GM19239 (cell line): ENCODE measurements at regions not wholly inside any gene's neighbourhood (a gene's known extent, or its start where the extent isn't known, plus 50 kb on each side); places are given as distances from the start of the nearest gene placed in this dataset.

ENCODE experiments used
- DNase-seq: peaks from one replicate; pipeline ENCODE4 v3.0.0; 2011; ENCODE audit warnings: low spot score; ENCODE audit not compliant: insufficient read length
- FAIRE-seq: peaks from 2 replicates; lab custom pipeline; 2011; peaks lifted over from hg19 to GRCh38; lab: Jason Lieb, UNC

DNA sequence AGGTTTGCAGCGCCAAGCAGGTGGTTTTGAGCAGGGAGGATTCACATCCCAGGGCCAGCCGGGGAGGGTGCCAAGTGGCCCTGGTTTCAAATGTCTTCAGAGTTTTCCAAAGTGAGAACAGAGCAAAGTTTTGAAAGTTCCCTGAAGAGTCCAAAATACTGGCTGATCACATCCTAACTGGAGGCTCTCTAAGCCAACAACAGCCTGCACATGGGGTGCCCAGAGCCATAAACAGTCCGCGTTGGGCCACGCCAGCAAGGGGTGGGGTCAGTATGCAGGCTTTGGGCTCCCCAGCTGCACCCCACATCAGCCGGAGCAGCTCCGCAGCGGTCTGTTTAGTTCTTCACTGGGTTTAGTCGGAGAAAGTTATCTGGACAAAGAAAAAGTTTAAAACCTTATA lies 150.9 kb downstream of the C16orf95 start:
- DNase-seq (no peak), FAIRE-seq (no peak)

DNA sequence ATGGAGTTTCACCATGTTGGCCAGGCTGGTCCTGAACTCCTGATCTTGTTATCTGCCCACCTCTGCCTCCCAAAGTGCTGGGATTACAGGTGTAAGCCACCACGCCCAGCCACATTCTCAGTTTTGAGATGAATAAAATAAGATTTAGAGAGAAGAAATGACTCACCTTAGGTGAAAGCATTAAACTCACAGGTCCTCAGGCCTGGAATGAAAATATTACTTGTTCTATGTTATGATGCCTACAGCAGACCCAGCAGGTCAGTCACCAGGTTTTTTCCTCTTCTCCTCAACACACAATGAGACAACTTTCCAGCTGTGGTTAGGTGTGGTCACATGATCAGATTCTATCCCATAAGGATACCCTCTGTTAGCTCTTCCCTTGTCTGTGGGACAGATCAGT lies 150.3 kb downstream of the C16orf95 start:
- no peak for FAIRE-seq
- DNase-seq, result no peak

DNA sequence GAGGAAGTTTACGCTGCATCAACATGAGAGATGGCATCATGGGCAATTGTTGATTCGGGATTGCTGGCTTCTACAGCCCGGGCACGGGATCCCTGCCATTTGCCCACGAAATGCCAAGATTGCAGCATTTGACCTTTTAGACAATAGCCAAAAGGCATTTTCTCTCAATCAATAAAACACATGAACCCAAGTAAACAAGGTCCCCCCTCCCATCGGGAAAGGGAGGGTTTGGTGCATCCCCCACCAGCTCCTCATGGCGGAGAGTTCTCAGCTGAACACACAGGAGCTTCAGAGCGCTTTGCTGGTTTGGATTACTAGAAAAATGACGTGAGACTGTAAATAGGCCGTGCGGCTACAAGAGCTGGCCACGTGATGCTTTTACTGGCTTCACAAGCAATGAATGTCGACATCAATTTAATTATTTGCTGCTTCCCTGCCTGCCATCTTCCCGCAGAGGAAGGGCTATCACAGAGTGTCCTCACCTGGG lies 147.6 kb downstream of the C16orf95 start:
- FAIRE-seq, result no peak
- no peak for DNase-seq

DNA sequence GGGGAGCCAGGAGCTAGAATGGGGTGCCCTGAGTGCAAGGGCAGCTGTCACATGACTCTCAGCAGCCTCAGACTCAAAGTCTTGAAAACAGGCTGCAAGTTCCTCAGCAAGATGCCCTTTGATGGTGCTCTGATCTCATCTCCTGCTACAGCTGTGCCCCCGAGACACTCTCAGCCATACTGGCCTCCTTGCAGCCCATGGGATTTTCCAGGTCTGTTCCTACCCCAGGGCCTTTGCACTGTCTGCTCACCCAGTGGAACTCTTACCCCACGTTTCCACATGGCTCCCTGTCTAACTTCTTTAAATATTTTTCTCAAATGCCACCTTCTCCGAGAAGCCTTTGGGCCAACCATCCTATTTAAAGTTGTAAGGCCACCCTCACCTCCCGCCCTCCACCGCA lies 146.9 kb downstream of the C16orf95 start:
- DNase-seq, result no peak
- no peak for FAIRE-seq

DNA sequence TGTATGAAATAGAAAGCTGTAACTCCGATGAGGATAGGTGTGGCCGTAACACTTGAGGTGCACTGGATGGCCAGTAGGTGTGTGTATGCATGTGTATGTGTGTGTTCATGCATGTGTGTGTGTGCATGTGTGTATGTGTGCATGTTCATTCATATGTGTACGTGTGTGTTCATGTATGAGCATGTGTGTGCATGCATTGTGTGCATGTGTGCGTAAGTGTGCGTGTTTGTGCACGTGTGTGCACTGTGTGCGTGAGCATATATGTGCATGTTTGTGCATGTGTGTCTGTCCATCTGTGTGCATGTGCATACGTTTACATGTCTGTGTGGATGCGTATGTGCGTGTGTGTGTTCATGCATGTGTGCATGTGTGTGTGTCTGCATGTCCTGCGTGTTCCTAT lies 145.5 kb downstream of the C16orf95 start:
- FAIRE-seq, result no peak
- no peak for DNase-seq

DNA sequence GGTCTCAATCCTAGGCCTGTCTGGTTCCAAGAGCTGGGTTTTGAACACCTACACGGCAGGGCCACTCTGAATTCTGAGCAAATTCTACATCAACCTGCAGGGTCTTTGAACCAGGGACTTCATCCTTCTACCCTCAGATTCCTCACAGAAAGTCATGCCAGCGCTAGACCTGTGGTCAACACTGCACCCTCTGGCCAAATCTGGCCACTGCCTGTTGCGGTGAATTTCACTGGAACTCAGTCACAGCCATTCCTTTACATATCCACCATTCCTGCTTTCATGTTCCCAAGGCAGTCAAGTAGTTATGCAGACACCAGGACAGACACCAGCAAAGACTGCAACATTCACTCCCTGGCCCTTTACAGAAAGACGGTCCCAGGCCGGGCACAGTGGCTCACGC lies 144.6 kb downstream of the C16orf95 start:
- FAIRE-seq (no peak), DNase-seq (no peak)

GRCh38 chr16:87173294-87173893 lies 143.8 kb downstream of the C16orf95 start:
- FAIRE-seq, result no peak
- DNase-seq, result no peak

DNA sequence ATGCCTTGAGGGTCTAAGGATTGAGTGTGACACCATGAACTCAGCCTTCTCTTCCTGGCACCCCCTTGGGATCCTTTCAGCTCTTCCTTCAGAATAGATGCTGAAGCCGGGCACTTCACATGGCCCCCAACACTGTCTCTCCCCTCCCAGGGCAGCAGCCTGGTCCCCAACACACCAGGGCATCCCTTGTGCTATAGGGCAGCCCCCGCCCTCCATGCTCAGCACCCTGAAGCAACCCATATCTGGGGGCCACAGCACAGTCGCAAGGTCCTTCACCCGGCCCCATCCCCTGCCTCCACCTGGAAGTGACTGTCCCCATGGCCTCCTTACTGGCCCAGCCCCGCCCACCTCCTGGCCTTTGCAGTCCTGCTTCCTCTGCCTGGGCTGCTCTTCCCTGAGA lies 143.1 kb downstream of the C16orf95 start:
- no peak for DNase-seq
- no peak for FAIRE-seq

DNA sequence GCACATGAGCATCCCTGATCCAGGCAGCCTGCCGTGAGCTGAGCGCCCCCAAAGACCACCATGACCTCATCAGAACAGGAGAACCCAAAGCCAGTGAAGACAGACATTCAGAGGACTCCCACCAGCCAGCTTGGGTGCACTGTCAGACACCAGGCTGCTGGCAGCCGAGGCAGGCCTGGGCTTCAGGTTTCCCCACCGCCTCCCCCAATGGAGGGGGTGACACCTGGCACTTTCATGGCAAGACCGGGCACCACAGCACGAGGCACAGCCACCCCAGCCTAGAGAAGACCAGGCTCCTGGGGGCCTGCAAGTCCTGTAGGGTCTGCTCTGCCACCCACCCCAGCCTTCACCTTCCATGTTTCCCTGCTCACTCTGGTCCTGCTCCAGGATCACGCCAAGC lies 140.5 kb downstream of the C16orf95 start:
- FAIRE-seq (no peak), DNase-seq (no peak)

DNA sequence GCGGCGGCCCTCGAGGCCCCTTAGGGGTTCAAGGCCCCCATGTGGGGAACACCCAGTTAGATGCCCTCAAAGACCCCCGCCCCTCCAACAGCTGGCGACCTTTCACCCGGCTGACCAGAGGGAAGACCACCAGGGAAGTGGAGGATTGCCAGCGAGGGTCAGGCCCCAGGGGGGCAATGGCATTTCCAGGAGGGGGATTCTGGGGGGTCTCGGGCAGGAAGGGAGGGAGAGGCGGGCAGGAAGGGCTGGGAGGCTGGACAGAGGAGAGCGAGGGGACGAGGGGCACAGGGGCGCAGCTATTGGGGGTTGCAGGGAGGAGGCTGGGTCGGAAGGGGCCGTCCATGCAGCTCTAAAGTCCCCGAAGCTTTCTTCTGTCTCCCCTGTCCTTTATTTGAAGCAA lies 139.5 kb downstream of the C16orf95 start:
- FAIRE-seq, result no peak
- DNase-seq, result no peak

DNA sequence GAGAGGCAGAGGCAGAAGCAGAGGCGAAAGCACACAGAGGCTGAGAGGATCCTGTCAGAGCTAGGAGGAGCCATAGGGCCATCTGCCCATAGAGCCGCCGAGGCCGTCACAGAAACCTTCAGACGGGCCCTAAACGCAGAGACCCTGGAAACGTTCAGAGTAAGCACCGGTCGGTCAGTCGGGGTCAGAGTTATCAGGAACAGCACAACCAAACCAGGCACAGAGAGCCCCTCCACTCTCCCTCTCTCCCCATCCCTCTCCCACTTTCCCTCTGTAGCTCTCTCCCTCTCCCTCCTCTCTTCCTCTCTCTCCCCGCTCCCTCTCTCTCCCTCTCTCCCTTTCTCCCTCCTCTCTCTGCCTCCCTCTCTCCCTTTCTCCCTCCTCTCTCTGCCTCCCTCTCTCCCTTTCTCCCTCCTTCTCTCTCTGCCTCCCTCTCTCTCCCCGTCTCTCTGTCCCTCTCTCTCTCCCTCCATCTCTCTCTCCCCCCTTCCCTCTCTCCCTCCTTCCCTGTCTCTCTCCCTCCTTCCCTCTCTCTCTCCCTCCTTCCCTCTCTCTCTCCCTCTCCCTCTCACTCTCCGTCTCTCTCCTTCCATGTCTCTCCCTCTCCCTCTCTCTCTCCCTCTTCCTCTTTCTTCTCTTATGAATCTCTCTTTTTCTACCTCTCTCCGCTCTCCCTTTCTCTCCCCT lies 138.9 kb downstream of the C16orf95 start:
- DNase-seq (no peak), FAIRE-seq (no peak)

- FAIRE-seq (no peak), DNase-seq (no peak)
Observed at GRCh38 chr16:87178977-87179376, 138.2 kb downstream of the C16orf95 start.

GRCh38 chr16:87180069-87180468 lies 137.1 kb downstream of the C16orf95 start:
- FAIRE-seq, result no peak
- DNase-seq, result no peak

DNA sequence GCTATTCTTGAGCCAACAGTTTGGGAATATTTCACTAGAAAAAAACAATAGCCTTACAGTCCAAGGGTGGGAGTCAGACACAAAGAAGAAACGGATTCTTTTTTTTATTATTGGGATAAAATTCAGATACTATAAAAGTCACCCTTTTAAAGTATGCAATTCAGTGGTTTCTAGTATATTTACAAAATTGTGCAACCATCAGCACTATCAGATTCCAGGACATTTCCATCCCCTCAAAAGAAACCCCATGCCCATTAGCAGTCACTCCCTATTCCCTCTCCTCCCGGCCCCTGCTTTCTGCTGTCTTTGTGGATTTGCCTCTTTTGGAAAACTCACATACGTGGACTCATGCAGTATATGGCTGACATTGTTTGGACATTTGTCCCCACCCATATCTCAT lies 134.4 kb downstream of the C16orf95 start:
- FAIRE-seq (no peak), DNase-seq (no peak)

GRCh38 chr16:87183647-87184046 lies 133.5 kb downstream of the C16orf95 start:
- FAIRE-seq (no peak), DNase-seq (no peak)

DNA sequence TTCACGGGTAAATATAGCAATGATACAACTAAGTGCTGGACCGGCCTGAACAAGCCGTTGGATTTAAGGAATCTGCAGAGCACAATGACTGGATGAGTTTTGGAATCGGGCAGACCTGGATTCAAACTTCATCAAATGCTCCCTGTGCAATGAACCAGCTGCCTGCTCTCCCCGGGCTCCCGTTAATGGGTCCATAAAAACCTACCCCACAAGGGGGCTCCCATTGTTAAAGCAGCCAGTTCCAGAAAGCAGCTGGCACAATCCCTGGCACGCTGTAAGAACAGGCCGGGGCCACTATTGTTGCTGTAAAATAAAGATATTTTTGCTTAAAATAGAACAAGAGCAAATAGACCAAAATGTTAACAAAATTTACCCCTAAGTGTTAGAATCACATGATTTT lies 131.9 kb downstream of the C16orf95 start:
- no peak for DNase-seq
- no peak for FAIRE-seq

DNA sequence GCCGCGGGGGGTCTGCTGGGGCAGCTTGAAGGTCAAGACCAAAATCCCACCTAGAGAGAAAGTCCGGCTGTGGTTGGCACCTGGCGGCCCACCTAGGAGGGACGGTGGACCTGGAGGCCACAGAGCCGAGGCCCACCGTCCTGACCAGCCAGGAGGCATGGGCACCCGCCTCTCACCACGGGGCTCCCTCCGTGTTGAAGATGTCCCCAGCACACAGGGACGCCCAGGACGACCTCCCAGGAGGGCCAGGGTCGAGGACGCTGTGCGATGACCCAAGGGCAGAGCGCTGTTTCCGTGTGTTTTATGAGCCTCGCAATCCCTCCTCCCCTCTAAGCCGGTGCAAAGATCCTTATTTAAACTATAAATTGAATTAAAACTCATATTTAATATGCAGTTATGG lies 131.2 kb downstream of the C16orf95 start:
- FAIRE-seq (no peak), DNase-seq (no peak)

- FAIRE-seq (no peak), DNase-seq (no peak)
Observed at GRCh38 chr16:87186446-87186845, 130.7 kb downstream of the C16orf95 start.

GRCh38 chr16:87186876-87187533 lies 130.2 kb downstream of the C16orf95 start:
- FAIRE-seq, result no peak
- DNase-seq, result no peak

DNA sequence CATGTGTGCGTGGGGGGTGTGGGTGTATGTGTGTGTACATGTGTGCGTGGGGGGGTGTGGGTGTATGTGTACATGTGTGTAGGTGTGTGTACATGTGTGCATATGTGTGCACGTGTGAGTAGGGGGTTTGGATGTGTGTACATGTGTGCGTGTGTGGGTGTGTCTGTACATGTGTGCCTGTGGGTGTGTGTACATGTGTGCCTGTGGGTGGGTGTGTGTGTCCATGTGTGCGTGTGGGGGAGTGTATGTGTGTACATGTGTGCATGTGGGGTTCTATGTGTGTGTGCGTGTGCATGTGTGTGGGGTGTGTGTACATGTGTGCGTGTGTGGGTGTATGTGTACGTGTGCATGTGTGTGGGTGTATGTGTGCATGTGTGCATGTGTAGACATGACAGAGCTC lies 129.1 kb downstream of the C16orf95 start:
- DNase-seq (no peak), FAIRE-seq (no peak)

DNA sequence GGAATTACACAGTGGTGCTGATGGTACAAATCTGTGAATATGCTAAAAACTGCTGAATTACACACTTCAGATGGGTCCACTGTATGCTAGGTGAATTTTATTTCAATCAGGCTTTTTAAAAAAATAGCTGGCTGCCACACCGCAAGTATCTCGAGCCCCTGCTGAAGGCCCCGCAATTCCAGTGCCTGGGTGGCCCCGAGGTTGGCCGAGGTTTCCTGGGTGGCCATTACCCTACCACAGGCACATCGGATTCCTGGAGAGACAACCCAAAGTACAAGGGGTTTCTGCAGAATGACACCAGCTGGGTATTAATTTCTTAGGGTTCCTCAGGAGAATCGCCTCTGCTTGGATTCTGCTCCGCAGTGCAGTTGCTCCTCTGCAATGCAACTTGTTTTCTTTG lies 127.8 kb downstream of the C16orf95 start:
- no peak for DNase-seq
- no peak for FAIRE-seq
